MG63 (cell line): ENCODE measurements at regions not wholly inside any gene's neighbourhood (a gene's known extent, or its start where the extent isn't known, plus 50 kb on each side); places are given as distances from the start of the nearest gene placed in this dataset.

ENCODE experiments used
- DNase-seq: peaks from one replicate; pipeline ENCODE4 v3.0.0-alpha.2; 2020
- H3K27me3 ChIP-seq: fragments of 250-450 bp; sonication (Bioruptor Pico); 2 replicates; pipeline ENCODE4 v1.5.1; 2020; ENCODE audit warnings: mild to moderate bottlenecking, moderate library complexity
- H3K36me3 ChIP-seq: fragments of 250-450 bp; sonication (Bioruptor Pico); 2 replicates; pipeline ENCODE4 v1.5.1; 2020; ENCODE audit warnings: mild to moderate bottlenecking, moderate library complexity
- H3K4me3 ChIP-seq: fragments of 250-450 bp; sonication (Bioruptor Pico); 2 replicates; pipeline ENCODE4 v1.5.1; 2020; ENCODE audit warnings: mild to moderate bottlenecking, moderate library complexity
- H3K9me3 ChIP-seq: fragments of 250-450 bp; sonication (Bioruptor Pico); 2 replicates; pipeline ENCODE4 v1.5.1; 2020; ENCODE audit warnings: mild to moderate bottlenecking, moderate library complexity

GRCh38 chr3:84136425-84136824 lies 822.4 kb upstream of the CADM2 start:
- DNase-seq = no peak
- H3K9me3 ChIP-seq = no peaks in the 10 kb centered on the region
- H3K27me3 ChIP-seq = no peaks in the 10 kb centered on the region

GRCh38 chr3:84140631-84141030 lies 818.2 kb upstream of the CADM2 start:
- H3K4me3 ChIP-seq = no peak overlapping the region
- H3K36me3 ChIP-seq = no peaks in the 10 kb centered on the region
- DNase-seq = no peak
- H3K9me3 ChIP-seq = no peaks in the 10 kb centered on the region
- H3K27me3 ChIP-seq = no peaks in the 10 kb centered on the region

More at GRCh38 chr3:84136425-84136824, 822.4 kb upstream of the CADM2 start:
- no peak overlapping the region for H3K4me3 ChIP-seq
- no peaks in the 10 kb centered on the region for H3K36me3 ChIP-seq

DNA sequence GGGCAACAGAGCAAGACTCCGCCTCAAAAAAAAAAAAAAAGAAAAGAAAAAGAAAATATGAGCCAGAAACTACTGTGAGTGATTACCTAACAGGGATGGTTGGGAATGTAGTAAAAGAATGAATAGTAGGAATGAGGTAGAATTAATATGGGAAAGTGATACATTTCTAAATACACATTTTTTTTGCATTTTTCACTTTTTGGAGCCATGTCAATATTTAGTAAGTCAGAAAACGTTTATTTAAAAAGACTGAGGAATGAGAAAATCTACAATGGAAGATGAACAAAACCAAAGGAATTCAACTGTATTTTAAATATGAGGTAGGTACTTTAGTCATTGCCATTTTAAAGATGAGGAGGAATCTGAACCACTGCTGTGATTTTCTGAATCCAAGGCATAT lies 817.2 kb upstream of the CADM2 start:
- Histone ChIP-seq H3K4me3 (no peak overlapping the region), H3K36me3 (no peaks in the 10 kb centered on the region), H3K9me3 (no peaks in the 10 kb centered on the region), H3K27me3 (no peaks in the 10 kb centered on the region)
- no peak for DNase-seq

DNA sequence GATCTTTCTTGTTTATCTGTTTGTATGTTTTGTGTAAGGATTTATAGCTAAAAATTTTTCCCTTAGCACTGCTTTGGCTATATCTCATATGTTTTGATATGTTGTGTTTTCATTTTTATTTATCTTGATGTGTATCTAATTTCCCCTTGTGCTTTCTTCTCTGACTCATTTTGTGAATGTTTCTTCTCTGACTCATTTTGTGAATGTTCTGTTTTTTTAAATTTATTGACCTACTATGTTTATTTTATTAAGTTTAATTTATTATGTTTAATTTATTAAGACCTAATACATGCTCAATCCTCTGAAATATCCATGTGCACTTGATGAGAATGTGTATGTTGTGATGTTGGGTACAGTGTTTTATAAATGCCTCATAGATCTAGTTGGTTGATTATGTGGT lies 793.5 kb upstream of the CADM2 start:
- Histone ChIP-seq H3K4me3 (no peak overlapping the region), H3K36me3 (no peaks in the 10 kb centered on the region), H3K9me3 (no peaks in the 10 kb centered on the region), H3K27me3 (no peaks in the 10 kb centered on the region)
- DNase-seq = no peak

- Histone ChIP-seq H3K4me3 (no peak overlapping the region), H3K27me3 (no peaks in the 10 kb centered on the region), H3K9me3 (no peaks in the 10 kb centered on the region), H3K36me3 (no peaks in the 10 kb centered on the region)
- DNase-seq = no peak
Observed at GRCh38 chr3:84175449-84175848, 783.3 kb upstream of the CADM2 start.

DNA sequence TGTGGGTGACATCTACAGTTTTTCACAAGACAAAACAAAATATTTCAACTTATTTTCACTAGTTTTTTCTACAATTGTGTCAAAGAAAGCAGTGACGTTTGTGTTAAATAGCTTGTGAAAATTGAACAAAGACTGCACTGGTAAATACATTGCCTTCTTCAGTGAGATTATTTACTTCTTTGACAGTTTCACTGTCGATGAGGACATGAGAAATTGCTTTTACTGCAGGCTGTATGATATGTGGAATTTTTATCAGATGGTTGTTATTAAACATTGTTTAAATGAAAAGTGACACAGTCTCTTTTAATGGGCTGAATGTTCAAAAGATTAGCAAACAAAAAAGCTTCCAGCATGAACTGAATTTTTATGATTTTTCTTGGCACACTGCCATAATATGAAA lies 773.9 kb upstream of the CADM2 start:
- no peak overlapping the region for H3K4me3 ChIP-seq
- no peaks in the 10 kb centered on the region for H3K36me3 ChIP-seq
- no peaks in the 10 kb centered on the region for H3K27me3 ChIP-seq
- no peak for DNase-seq
- H3K9me3 ChIP-seq = no peaks in the 10 kb centered on the region

GRCh38 chr3:84194029-84194428 lies 764.8 kb upstream of the CADM2 start:
- Histone ChIP-seq H3K36me3 (no peaks in the 10 kb centered on the region), H3K4me3 (no peak overlapping the region), H3K27me3 (no peaks in the 10 kb centered on the region), H3K9me3 (no peaks in the 10 kb centered on the region)
- DNase-seq = no peak

GRCh38 chr3:84209474-84209873 lies 749.3 kb upstream of the CADM2 start:
- H3K4me3 ChIP-seq = no peak overlapping the region
- no peak for DNase-seq
- H3K36me3 ChIP-seq = no peaks in the 10 kb centered on the region
- no peaks in the 10 kb centered on the region for H3K9me3 ChIP-seq
- no peaks in the 10 kb centered on the region for H3K27me3 ChIP-seq

DNA sequence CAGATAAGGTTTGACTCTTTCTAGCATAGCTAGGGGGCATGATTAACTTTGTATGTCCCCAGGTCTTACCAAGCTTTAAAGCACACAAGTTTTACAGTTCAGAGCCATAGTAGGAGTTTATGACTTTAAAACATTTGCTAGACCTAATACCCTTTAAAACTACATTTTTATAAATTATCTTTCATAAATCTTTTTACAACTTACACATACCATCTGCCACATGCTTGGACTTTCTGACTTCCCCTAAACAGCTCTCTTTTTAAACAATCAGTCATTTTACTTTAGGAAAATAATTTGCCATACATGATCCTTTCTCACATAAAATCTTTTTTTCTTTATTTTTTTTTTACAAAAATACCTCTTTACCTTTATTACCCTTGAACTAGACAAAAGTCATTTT lies 735.3 kb upstream of the CADM2 start:
- Histone ChIP-seq H3K27me3 (no peaks in the 10 kb centered on the region), H3K4me3 (no peak overlapping the region), H3K9me3 (no peaks in the 10 kb centered on the region), H3K36me3 (no peaks in the 10 kb centered on the region)
- DNase-seq = no peak

GRCh38 chr3:84224262-84224661 lies 734.5 kb upstream of the CADM2 start:
- no peaks in the 10 kb centered on the region for H3K9me3 ChIP-seq
- H3K4me3 ChIP-seq = no peak overlapping the region
- no peaks in the 10 kb centered on the region for H3K36me3 ChIP-seq
- H3K27me3 ChIP-seq = no peaks in the 10 kb centered on the region
- DNase-seq = peak; percentile 29

DNA sequence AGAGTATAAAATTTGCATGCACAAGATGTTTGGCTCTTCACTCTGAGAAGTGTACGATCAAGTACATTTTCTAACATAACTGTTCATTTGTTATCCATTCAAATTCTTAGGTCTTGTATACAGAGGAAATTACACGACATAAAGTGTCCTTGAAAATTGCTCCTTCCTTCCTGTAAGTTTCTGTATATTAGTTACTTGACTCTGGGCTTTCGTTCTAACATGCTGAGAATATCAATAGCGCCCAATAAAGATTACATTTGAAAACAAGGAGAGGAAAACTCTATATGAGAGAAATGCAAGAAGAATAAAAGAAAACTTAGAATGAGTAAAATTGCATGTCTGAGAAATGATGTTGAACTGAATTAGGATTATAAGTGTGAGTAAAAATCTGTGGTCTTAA lies 722.5 kb upstream of the CADM2 start:
- no peak for DNase-seq
- Histone ChIP-seq H3K4me3 (peak overlapping the region; percentile 44), H3K27me3 (no peaks in the 10 kb centered on the region), H3K9me3 (no peaks in the 10 kb centered on the region), H3K36me3 (no peaks in the 10 kb centered on the region)

DNA sequence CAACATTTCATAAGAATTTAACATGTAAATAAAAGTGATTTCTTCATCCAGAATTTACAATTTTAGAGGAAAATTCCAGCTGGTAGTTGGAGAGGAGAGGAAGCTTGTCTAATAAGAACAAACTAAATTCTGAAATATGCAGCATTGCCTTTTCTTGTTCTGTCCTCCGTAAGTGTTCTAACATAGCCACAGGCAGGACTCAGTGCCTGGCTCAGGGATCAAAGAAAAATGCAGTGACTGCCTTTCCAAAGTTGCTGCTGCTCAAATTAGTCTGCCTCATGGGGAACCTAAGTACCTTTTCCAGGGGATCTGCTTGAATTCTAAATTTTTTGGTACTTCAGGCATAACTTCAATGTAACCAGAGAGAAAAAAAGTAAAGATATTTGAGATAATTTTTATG lies 713.0 kb upstream of the CADM2 start:
- Histone ChIP-seq H3K9me3 (no peaks in the 10 kb centered on the region), H3K4me3 (no peak overlapping the region), H3K36me3 (no peaks in the 10 kb centered on the region), H3K27me3 (no peaks in the 10 kb centered on the region)
- DNase-seq = no peak

DNA sequence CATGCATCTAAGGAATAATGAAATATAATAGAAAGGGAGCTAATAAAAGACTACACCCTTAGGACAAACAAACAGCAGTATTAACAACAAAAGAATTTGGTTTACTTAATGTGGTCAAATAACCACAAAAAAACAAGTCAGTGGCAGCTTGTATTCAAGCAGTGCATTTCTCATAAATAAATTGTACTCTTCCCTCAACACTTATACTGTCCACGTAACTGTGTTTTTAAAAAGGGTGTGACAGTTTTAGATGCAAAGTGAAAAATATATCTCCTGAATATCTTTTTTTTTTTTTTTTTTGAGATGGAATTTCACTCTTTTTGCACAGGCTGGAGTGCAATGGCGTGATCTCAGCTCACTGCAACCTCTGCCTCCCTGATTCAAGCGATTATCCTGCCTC lies 698.2 kb upstream of the CADM2 start:
- H3K27me3 ChIP-seq = no peaks in the 10 kb centered on the region
- no peaks in the 10 kb centered on the region for H3K36me3 ChIP-seq
- H3K9me3 ChIP-seq = no peaks in the 10 kb centered on the region
- DNase-seq = no peak
- no peak overlapping the region for H3K4me3 ChIP-seq

- peak; percentile 14 for DNase-seq
- no peaks in the 10 kb centered on the region for H3K9me3 ChIP-seq
- H3K27me3 ChIP-seq = no peaks in the 10 kb centered on the region
- no peak overlapping the region for H3K4me3 ChIP-seq
- no peaks in the 10 kb centered on the region for H3K36me3 ChIP-seq
Observed at GRCh38 chr3:84265768-84266167, 693.0 kb upstream of the CADM2 start.

DNA sequence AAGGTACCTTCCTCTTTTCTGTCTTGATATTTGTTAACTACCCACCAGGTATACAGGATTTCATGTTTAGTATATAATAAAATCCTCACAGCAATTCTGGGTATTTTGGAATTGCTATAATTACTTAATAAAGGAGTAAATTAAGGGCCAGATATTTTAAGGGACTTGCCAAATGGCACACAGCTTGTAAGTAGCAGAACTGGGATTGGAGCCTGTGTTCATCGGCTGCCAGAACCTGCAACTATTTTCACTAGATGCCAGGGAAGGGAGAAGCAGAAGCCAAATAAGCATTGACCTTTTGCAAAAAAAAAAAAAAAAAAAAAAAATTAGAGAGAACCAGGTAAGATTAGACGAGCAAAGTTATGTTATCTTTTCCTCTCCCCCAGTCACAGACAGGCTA lies 683.3 kb upstream of the CADM2 start:
- no peaks in the 10 kb centered on the region for H3K9me3 ChIP-seq
- DNase-seq = no peak
- no peaks in the 10 kb centered on the region for H3K36me3 ChIP-seq
- H3K27me3 ChIP-seq = no peaks in the 10 kb centered on the region
- no peak overlapping the region for H3K4me3 ChIP-seq

GRCh38 chr3:84277562-84278224 lies 681.1 kb upstream of the CADM2 start:
- H3K36me3 ChIP-seq = no peaks in the 10 kb centered on the region

GRCh38 chr3:84292128-84292527 lies 666.7 kb upstream of the CADM2 start:
- DNase-seq = no peak
- Histone ChIP-seq H3K36me3 (no peaks in the 10 kb centered on the region), H3K9me3 (no peaks in the 10 kb centered on the region), H3K4me3 (no peak overlapping the region), H3K27me3 (no peaks in the 10 kb centered on the region)

More at GRCh38 chr3:84277562-84278224, 681.1 kb upstream of the CADM2 start:
- no peaks in the 10 kb centered on the region for H3K9me3 ChIP-seq
- no peak overlapping the region for H3K4me3 ChIP-seq
- no peaks in the 10 kb centered on the region for H3K27me3 ChIP-seq
- no peak for DNase-seq

GRCh38 chr3:84299329-84299728 lies 659.5 kb upstream of the CADM2 start:
- H3K4me3 ChIP-seq = no peak overlapping the region
- DNase-seq = no peak
- H3K36me3 ChIP-seq = no peaks in the 10 kb centered on the region
- no peaks in the 10 kb centered on the region for H3K9me3 ChIP-seq
- no peaks in the 10 kb centered on the region for H3K27me3 ChIP-seq

- H3K4me3 ChIP-seq = no peak overlapping the region
- no peaks in the 10 kb centered on the region for H3K27me3 ChIP-seq
- H3K36me3 ChIP-seq = no peaks in the 10 kb centered on the region
- DNase-seq = no peak
- no peaks in the 10 kb centered on the region for H3K9me3 ChIP-seq
Observed at GRCh38 chr3:84304214-84304613, 654.6 kb upstream of the CADM2 start.
